Mucosa of stomach (tissue), 1 donor: ENCODE measurements at regions not wholly inside any gene's neighbourhood (a gene's known extent, or its start where the extent isn't known, plus 50 kb on each side); places are given as distances from the start of the nearest gene placed in this dataset.
"Not testable (repeated sequence)": the region's sequence is repeated elsewhere in the genome, so short reads cannot be mapped to it uniquely, and the experiment has no call there.

Experiments used
- H3K27me3 ChIP-seq: one replicate; pipeline ENCODE4 v1.7.0; 2013; ENCODE audit warnings: mild to moderate bottlenecking, low read length; ENCODE audit not compliant: control insufficient read depth, insufficient read depth
- H3K36me3 ChIP-seq: one replicate; pipeline ENCODE4 v1.7.0; 2013; ENCODE audit warnings: low read length; ENCODE audit not compliant: control insufficient read depth, insufficient read depth
- H3K4me1 ChIP-seq: one replicate; pipeline ENCODE4 v1.7.0; 2013; ENCODE audit warnings: mild to moderate bottlenecking, low read length; ENCODE audit not compliant: control insufficient read depth, insufficient read depth
- H3K4me3 ChIP-seq: one replicate; pipeline ENCODE4 v1.7.0; 2013; ENCODE audit warnings: low read length
- H3K9ac ChIP-seq: one replicate; pipeline ENCODE4 v1.7.0; 2013; ENCODE audit warnings: mild to moderate bottlenecking, low read length, moderate library complexity
- H3K9me3 ChIP-seq: one replicate; pipeline ENCODE4 v1.7.0; 2013; ENCODE audit warnings: mild to moderate bottlenecking, low read length, moderate library complexity; ENCODE audit not compliant: control insufficient read depth
- donor health status: Pancreatic carcinoma.

DNA sequence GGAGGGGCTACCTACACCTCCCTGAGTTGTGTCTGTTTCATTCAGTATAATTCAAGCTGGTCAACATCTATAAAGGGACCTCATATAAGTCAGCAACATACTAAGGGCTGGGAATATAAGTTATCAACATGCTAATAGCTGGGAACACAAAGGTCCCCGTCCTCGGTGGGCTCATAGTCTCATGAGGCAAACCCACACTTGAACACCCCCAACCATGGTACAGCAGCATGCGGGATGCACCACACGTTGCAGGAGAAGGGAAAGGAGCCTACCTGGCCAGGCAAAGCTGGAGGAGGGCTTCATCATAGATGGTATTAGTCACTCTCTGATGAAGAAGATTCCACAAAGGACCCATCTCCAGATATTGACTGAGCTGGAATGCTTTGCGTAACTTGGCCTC lies 561.8 kb upstream of the B3GAT1 start:
- Histone ChIP-seq H3K9me3 (no peaks in the 10 kb centered on the region), H3K4me1 (no peaks in the 10 kb centered on the region), H3K27me3 (no peaks in the 10 kb centered on the region), H3K4me3 (no peak overlapping the region), H3K36me3 (no peaks in the 10 kb centered on the region), H3K9ac (no peak overlapping the region)

GRCh38 chr11:134971381-134971780 lies 559.3 kb upstream of the B3GAT1 start:
- no peak overlapping the region for H3K9ac ChIP-seq
- H3K36me3 ChIP-seq = no peaks in the 10 kb centered on the region
- H3K27me3 ChIP-seq = no peaks in the 10 kb centered on the region
- no peaks in the 10 kb centered on the region for H3K4me1 ChIP-seq
- no peaks in the 10 kb centered on the region for H3K9me3 ChIP-seq
- no peak overlapping the region for H3K4me3 ChIP-seq

DNA sequence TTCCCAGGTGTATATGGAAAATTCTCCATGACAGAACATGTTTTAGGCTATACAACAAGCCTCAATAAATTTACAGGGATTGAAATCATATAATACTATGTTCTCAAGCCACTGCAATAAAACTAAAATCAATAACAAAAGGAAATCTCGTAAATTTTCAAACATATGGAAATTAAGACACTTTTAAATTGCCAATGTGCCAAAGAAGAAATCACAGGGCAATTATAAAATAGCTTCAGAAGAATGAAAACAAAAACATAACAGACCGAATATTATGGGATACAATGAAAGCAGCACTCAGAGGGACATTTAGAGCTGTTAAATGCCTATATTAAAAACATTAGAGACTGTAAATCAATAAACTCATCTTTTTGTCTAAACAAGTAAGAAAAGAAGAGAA lies 555.7 kb upstream of the B3GAT1 start:
- H3K4me1 ChIP-seq = no peaks in the 10 kb centered on the region
- no peaks in the 10 kb centered on the region for H3K36me3 ChIP-seq
- H3K27me3 ChIP-seq = no peaks in the 10 kb centered on the region
- no peak overlapping the region for H3K4me3 ChIP-seq
- H3K9me3 ChIP-seq = no peaks in the 10 kb centered on the region
- H3K9ac ChIP-seq = no peak overlapping the region

GRCh38 chr11:134961386-134961785 lies 549.3 kb upstream of the B3GAT1 start:
- H3K27me3 ChIP-seq, H3K4me1 ChIP-seq, H3K36me3 ChIP-seq, H3K9ac ChIP-seq, H3K9me3 ChIP-seq, H3K4me3 ChIP-seq: not testable (repeated sequence)

GRCh38 chr11:134958870-134959269 lies 546.8 kb upstream of the B3GAT1 start:
- H3K9ac ChIP-seq = no peak overlapping the region
- no peaks in the 10 kb centered on the region for H3K27me3 ChIP-seq
- no peaks in the 10 kb centered on the region for H3K9me3 ChIP-seq
- H3K36me3 ChIP-seq = no peaks in the 10 kb centered on the region
- no peak overlapping the region for H3K4me3 ChIP-seq
- no peaks in the 10 kb centered on the region for H3K4me1 ChIP-seq

GRCh38 chr11:134958336-134958640 lies 546.2 kb upstream of the B3GAT1 start:
- no peak overlapping the region for H3K9ac ChIP-seq
- no peaks in the 10 kb centered on the region for H3K27me3 ChIP-seq
- H3K4me1 ChIP-seq = no peaks in the 10 kb centered on the region
- H3K9me3 ChIP-seq = no peaks in the 10 kb centered on the region
- no peak overlapping the region for H3K4me3 ChIP-seq
- H3K36me3 ChIP-seq = no peaks in the 10 kb centered on the region

DNA sequence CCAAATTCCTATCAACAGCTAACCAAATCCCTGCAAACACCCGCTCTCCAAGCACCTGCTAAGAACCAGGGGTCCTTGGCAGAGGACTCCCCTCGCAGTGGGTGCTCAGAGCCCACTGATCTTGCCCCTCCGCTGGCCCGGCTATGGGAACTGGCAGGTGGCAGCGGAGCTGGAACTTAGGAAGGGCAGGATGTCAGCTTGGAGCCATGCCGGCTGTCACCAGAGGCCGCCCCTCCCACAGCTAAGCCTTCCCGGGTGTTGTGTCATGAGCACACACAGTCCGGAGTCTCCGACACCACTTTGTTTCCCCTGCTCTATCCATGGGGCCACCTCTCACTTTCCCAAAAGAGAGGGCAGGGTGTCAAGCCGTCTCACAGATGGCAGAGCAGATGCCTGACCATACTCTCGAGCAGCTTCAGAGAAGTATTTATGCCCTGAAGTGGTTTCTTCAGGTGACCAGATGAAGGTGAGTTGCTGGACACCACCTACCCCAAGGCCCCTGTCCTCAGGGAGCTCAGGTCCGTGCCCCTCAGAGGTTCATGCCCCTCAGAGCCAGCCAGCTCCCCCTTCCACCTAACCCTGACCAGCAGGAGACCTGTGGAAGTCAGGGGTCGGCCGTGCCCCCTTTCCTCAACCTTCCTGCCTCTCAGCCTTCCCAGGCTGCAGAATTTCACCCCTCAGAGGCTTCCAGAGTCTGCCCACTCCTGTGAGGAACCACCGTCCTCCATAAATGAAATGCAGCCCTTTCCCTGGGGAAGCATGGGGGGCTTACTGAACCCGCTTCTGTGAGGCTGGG lies 545.7 kb upstream of the B3GAT1 start:
- Histone ChIP-seq H3K9me3 (no peaks in the 10 kb centered on the region), H3K27me3 (no peaks in the 10 kb centered on the region), H3K36me3 (no peaks in the 10 kb centered on the region), H3K9ac (no peak overlapping the region), H3K4me1 (no peaks in the 10 kb centered on the region), H3K4me3 (no peak overlapping the region)

DNA sequence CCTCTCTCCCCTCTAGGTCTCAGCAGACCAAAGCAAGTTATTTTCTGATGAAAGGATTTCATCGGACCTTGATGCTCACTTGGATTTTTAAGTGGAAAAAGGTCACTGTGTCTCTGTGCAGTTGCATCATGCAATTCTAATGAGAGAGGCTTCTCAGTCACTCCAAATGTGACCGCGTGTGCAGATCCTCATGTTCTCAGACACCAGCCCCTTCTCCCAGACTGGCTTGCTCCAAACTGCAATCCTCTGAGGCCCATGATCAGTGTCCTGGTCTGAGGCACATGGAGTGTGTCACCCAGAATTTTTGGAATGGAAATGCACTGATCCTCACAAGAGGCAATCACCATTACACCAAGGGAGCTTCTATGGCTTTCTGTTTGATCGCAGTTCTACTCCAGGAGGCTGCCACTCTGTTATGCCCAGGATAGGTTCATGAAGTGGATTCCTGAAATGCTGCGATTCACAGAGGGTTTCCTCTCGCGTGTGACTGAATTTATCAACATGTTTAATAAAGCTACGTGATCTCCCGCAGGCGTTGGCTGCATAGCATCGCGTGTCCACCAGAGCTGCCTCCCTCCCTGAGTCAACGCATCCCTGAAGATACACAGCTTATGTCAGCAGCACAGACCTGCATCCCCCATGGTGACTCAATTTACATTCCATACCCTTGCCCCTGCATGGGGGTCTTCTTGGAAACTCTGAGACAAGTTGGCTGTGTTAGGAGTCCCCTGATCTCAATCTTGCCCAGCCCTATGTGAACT lies 544.6 kb upstream of the B3GAT1 start:
- Histone ChIP-seq H3K9me3 (no peaks in the 10 kb centered on the region), H3K4me3 (no peak overlapping the region)

GRCh38 chr11:134955970-134956369 lies 543.9 kb upstream of the B3GAT1 start:
- H3K36me3 ChIP-seq, H3K4me3 ChIP-seq, H3K4me1 ChIP-seq, H3K27me3 ChIP-seq, H3K9ac ChIP-seq, H3K9me3 ChIP-seq: not testable (repeated sequence)

More for the DNA sequence above, 544.6 kb upstream of the B3GAT1 start:
- Histone ChIP-seq H3K36me3 (no peaks in the 10 kb centered on the region), H3K9ac (no peak overlapping the region), H3K4me1 (no peaks in the 10 kb centered on the region), H3K27me3 (no peaks in the 10 kb centered on the region)

- Histone ChIP-seq H3K9ac (no peak overlapping the region), H3K36me3 (no peaks in the 10 kb centered on the region), H3K9me3 (no peaks in the 10 kb centered on the region), H3K4me3 (no peak overlapping the region), H3K4me1 (no peaks in the 10 kb centered on the region), H3K27me3 (no peaks in the 10 kb centered on the region)
Observed at GRCh38 chr11:134955281-134955680, 543.2 kb upstream of the B3GAT1 start.

- H3K4me1 ChIP-seq, H3K36me3 ChIP-seq, H3K9ac ChIP-seq, H3K9me3 ChIP-seq, H3K4me3 ChIP-seq, H3K27me3 ChIP-seq: not testable (repeated sequence)
Observed at GRCh38 chr11:134954456-134954855, 542.4 kb upstream of the B3GAT1 start.

DNA sequence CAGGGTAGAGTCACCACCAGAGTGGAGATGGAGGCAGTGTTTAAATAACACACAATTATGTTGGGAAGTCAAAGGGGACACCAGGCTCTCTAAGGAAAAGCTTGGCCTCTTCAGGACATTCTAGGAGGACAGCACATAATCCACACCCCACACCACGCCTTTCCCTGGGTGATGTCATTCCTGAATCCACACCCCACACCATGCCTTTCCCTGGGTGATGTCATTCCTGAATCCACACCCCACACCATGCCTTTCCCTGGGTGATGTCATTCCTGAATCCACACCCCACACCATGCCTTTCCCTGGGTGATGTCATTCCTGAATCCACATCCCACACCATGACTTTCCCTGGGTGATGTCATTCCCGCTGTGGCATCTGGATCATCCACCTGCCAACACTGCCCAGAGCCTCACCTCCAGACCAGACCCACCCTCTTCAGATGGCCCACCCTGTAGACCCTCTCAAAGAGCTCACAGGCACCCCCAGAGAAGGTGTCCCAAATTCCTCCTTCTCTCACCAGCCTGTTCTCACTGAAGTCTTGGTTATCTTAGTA lies 541.5 kb upstream of the B3GAT1 start:
- not testable (repeated sequence) for H3K9me3 ChIP-seq, H3K9ac ChIP-seq, H3K27me3 ChIP-seq, H3K4me1 ChIP-seq, H3K4me3 ChIP-seq, H3K36me3 ChIP-seq
